ENCODE measurements at regions not wholly inside any gene's neighbourhood (a gene's known extent, or its start where the extent isn't known, plus 50 kb on each side); places are given as distances from the start of the nearest gene placed in this dataset.
"Not testable (repeated sequence)": the region's sequence is repeated elsewhere in the genome, so short reads cannot be mapped to it uniquely, and the experiment has no call there.

GRCh38 chr10:129046065-129046681 is 420.9 kb upstream of the MGMT start:
- no peak for DNase-seq (ENCODE audit: low read depth)

GRCh38 chr10:129046962-129047361 is 420.1 kb upstream of the MGMT start:
- DNase-seq (ENCODE audit: low read depth): no peak

DNA sequence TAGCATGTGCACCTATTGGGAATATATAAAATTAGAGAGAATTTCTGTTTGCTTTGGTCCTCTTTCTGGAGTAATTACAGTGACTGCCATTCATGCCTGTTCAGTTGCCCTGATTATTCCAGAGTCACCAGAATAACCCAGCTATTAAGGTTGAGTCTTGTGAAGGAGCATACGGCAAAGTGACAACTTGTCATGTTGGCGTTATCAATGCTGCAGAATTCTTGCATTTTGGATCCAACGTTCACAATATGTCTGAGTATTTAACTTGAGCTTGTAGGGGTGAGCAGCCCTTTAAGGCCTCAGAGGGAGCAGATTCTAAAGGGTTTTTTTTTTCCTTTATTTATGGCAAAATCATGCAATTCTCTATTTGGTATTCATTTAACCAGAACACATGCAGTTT is 419.4 kb upstream of the MGMT start:
- no peak for DNase-seq (ENCODE audit: low read depth)

DNA sequence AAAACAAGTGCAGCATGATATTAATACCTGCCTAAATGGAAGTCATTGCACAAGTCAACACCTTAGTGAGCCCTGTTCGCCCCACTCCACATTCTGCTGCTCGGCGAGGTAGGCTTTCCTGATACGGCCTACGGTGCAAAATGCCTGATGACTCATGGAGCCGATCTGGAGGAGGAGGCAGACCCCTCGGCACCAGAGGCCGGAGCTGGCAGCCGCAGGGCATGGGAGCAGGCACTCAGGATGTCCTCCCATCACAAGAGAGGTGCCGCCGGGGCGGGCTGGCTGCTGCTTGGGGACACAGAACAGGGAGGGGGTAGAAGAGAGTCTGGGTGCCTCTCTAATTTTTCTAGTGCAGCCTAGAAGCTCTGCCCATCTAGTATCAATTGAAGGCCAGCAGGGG is 418.5 kb upstream of the MGMT start:
- DNase-seq (ENCODE audit: low read depth): no peak

DNA sequence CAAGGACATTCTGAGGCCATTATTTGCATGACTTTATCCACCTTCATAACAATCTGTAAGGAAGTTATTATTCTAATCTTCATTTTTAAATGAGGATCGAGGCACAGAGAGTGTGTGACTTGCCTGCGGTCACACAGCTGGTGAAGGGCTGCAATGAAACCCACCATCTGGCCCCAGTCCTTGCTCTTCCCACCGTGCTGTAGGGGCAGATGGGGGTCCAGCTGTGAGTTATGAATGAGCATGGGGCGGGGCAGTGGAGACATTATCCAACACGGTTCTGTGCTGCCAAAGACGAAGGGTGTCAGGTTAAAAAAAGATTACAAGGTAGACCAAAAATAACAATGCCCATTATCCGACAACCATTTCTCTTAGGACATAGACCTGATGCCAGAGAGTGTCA is 417.5 kb upstream of the MGMT start:
- DNase-seq (ENCODE audit: low read depth): no peak

- DNase-seq (ENCODE audit: low read depth): no peak
Observed at GRCh38 chr10:129055225-129055624, 411.8 kb upstream of the MGMT start.

DNA sequence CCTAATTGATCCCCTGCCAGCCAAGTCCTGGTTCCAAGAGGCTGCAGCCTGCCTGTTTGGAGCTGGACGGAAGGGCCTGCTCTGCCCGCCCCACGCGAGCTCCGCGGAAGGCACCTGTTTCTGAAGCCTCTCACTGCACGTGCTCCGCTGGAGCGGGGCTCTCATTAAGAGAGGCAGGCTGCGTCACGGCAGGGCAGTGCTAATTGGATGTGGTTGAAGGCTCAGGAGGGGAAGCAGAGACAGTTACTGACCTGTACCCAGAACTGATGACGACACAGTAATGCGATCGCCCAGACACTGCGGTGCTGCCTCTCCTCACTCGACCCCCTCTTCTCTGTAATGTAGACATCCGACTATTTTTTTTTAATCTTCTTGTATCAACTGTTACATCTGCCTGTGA is 411.1 kb upstream of the MGMT start:
- DNase-seq (ENCODE audit: low read depth): no peak

DNA sequence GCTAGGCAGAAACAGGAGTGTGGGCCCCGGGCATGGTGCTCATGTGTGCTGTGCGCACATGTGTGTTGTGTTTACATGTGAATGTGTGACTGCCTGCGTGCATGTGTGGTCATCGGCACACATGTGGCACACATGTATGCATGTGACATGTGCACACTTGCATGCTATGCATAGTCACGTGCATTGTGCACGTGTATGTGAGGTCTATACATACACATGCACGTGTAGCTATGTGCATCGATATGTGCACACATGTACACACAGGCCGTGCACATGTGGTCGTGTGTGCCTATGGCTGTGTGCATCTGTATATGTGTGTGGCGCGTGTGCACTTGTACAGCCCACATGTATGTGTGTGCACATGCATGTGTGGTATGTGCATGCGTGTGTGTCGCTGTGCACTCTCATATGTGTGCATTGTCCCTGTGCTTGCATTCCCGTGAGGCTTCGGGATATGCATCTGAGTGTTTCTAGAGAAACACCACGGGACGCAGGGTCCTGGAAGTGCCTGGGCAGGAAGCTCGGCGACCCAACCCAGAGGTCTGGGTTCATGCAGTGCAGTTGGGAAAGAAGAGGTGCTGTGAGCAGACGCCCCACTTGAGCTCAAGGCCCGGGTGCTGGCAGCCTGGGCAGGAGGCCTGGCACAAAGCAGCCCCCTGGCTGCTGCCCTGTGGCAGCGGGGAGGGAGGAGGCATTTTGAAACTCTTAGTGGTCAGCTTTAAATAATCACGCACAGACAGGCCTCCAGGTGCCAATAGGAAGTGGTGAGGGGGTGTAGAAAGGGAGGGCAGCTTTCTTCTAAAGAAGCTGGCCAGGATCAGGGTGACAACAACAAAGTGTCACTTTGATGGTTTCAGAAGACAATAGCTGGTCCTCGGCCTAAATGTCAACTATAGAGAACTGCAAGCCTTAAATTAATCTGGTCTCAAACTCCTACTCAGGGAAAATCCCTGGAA is 410.0 kb upstream of the MGMT start:
- DNase-seq (ENCODE audit: low read depth): no peak

DNA sequence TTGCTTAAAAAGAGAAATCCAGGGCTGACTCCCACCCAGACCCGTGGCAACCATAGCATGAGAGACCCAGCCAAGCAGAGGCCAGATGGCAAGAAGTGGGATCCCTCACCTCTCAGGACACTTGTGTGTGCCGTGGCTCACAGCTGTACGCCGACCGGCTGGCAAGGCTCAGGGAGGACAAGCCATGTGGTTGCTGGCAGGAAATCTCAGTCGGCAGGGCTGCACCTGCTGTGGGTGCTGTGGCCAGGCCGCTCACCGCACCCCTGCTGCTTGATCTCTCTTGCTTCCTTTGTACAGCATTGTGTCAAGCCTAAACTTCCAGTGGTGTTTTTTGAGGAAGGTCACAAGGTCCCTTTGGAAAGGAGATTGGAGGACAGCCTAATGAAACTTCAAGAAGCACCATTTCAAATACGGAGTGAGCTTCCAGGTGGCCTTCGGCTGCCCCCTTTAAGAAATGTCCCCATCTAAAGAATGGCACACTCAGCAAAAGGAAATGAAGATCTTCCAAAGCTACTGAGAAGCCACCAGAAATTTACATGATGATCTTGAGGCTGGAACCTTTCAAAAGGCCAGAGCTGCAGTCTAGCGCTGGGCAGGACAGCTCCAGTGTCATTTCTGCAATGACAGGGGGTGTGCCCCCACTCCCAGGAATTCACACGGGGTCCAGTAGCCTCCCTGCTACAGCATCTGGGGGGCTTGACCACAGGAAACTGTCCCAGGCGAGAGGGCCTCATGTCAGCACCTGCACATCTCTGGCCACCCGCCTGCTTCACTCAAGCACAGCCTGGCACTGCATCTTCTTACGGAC is 409.0 kb upstream of the MGMT start:
- DNase-seq (ENCODE audit: low read depth): no peak

- no peak for DNase-seq (ENCODE audit: low read depth)
Observed at GRCh38 chr10:129058664-129059155, 408.3 kb upstream of the MGMT start.

DNA sequence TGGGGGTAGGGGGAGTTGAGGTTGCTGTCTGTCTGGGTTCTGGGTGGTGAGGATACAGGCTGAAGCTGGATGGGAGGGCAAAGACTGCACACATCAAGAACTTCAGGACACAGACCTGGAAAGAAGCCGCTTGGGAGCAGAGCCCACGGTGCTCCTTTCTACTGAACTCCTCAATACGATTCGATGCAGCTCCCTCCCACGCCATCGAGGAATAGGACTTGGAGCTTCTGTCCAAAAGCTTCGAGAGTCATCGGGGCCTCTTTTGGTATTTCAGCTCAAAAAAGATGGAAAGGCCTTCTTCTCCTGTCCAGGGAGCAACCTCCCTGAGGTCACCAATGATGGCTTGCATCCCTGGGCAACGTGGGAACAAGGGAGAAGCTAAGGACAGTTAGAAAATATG is 407.1 kb upstream of the MGMT start:
- no peak for DNase-seq (ENCODE audit: low read depth)

GRCh38 chr10:129063212-129063611 is 403.8 kb upstream of the MGMT start:
- DNase-seq (ENCODE audit: low read depth): no peak

DNA sequence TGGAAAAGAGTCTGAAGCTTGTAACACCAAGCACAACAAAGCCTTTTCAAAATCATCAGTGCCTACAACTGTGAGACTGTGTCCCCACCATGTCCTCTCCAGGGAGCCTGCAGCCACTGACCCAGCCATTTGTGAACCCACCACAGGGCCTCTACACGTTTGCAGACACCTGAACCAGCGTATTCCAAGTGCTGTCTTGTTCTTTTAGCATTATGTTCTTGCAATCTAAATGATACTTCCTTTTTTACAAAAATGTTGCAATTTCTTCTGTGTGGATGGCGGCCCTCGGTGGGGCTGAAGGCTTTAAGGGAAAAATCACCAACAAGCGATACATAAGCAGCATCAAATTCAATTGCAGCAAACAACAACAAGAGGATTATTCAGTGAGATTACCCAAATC is 403.2 kb upstream of the MGMT start:
- no peak for DNase-seq (ENCODE audit: low read depth)

GRCh38 chr10:129066529-129066928 is 400.5 kb upstream of the MGMT start:
- not testable (repeated sequence) for DNase-seq (ENCODE audit: low read depth)

DNA sequence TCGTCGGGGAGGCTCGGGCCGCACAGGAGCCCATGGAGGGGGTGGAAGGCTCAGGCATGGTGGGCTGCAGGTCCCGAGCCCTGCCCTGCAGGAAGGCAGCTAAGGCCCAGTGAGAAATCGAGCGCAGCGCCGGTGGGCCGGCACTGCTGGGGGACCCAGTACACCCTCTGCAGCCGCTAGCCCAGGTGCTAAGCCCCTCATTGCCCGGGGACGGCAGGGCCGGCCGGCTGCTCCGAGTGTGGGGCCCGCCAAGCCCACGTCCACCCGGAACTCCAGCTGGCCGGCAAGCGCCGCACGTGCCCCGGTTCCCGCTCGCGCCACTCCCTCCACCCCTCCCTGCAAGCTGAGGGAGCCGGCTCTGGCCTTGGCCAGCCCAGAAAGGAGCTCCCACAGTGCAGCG is 395.6 kb upstream of the MGMT start:
- not testable (repeated sequence) for DNase-seq (ENCODE audit: low read depth)

DNA sequence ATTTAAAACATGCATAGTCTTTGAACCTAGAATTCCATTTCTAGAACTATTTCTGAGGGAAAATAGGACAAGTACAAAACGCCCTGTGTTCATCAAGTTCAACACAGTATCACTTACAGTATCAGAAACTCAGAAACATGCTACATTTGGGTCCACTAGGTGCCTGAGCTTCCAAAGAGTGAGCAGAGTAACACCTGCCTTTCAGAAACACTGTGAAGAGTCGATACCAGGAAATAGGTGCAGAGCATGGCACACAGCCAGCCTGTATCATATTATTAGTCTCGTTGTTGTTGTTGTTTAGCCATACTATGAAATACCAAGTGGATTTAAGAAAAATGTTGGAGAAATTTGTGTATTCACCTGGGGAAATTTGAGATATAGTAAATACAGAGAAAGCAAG is 392.1 kb upstream of the MGMT start:
- no peak for DNase-seq (ENCODE audit: low read depth)

- no peak for DNase-seq (ENCODE audit: low read depth)
Observed at GRCh38 chr10:129075508-129075907, 391.5 kb upstream of the MGMT start.

GRCh38 chr10:129075927-129076326 is 391.1 kb upstream of the MGMT start:
- no peak for DNase-seq (ENCODE audit: low read depth)

DNA sequence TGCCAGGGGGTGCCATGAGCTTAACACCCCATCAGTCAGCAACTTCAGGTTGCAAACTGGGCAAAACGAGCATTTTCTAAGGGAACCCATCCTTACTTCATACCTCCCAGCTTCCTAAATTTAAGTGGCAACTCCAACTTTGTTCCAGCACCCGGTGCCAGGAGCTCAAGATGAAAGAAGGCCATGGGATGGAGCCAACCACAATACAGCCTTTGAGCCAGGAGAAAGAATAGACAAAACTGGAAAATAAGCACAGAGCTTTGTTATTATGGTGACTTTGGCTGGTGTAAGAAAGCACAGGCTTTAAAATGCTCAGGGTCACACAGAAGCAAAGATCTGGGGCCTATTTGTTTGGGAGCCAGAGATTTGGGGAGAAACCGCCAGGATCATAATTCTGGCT is 388.7 kb upstream of the MGMT start:
- DNase-seq (ENCODE audit: low read depth): no peak

- DNase-seq (ENCODE audit: low read depth): no peak
Observed at GRCh38 chr10:129078746-129079145, 388.3 kb upstream of the MGMT start.

DNA sequence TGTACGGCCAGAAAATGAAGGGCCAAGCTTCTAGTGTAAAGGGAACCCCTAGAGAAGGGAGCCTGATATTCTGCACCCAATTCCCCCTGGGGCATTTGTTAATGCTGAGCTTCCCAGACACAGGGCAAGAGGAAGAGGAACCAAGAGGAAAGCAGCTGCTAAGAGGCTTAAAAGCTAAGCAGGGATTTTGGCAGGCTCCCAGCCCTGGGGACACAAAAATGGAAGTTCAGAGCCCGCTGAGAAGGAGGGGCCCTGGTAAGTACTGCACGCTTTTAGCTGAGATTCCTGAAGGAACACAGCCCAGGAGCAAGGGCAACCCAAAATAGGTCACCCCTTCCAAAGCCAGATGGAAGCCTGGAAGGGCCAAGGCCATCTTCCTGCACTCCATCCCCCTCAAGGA is 387.3 kb upstream of the MGMT start:
- no peak for DNase-seq (ENCODE audit: low read depth)

GRCh38 chr10:129085811-129086210 is 381.2 kb upstream of the MGMT start:
- DNase-seq (ENCODE audit: low read depth): no peak

GRCh38 chr10:129089341-129089740 is 377.7 kb upstream of the MGMT start:
- no peak for DNase-seq (ENCODE audit: low read depth)
